ENCODE measurements at regions not wholly inside any gene's neighbourhood (a gene's known extent, or its start where the extent isn't known, plus 50 kb on each side); places are given as distances from the start of the nearest gene placed in this dataset.

DNA sequence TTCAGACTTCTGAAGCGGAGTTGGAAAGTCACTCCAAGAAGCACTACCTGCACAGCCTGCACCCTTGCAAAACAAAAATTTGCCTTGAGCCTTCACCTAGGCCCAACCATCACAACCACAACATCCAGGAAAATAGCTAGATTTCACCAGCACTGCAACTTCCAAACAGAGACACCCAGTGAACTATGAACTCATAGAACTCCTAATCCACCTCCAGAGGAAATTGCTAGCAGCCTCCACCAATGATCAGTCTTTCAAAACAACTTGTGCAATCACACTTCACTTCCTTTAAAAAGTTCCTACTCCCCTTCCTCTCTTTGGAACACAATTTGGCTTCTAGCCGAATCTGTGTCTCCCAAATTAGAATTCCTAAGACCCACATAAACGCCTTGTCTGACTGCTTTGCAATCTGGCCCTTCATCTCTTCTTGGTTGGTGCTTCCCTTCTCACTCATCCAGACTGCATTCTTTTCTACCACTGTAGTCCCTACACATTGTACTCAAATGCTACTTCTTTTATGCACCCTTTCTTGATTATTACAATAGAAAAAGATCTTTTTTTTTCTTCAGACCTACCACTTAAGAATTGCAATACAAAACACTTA, 489.2 kb upstream of the ARGLU1 start:
- no peak for DNase-seq
- Histone ChIP-seq H3K27me3 (ENCODE audit: control insufficient read depth, insufficient read depth, low read length) (no peaks in the 10 kb centered on the region), H3K4me3 (ENCODE audit: insufficient read depth, low read depth, low read length) (no peak overlapping the region), H3K36me3 (replicated peaks; ENCODE audit: control insufficient read depth, insufficient read depth, low read length) (no peaks in the 10 kb centered on the region)

- no peak for DNase-seq
Measured at GRCh38 chr13:107043021-107043956, 475.4 kb upstream of the ARGLU1 start.

GRCh38 chr13:107035778-107036177, 467.8 kb upstream of the ARGLU1 start:
- Histone ChIP-seq H3K27me3 (ENCODE audit: control insufficient read depth, insufficient read depth, low read length) (no peaks in the 10 kb centered on the region), H3K36me3 (replicated peaks; ENCODE audit: control insufficient read depth, insufficient read depth, low read length) (no peaks in the 10 kb centered on the region), H3K4me3 (ENCODE audit: insufficient read depth, low read depth, low read length) (no peak overlapping the region)
- DNase-seq = no peak

More at GRCh38 chr13:107043021-107043956, 475.4 kb upstream of the ARGLU1 start:
- Histone ChIP-seq H3K36me3 (replicated peaks; ENCODE audit: control insufficient read depth, insufficient read depth, low read length) (no peaks in the 10 kb centered on the region), H3K4me3 (ENCODE audit: insufficient read depth, low read depth, low read length) (no peak overlapping the region), H3K27me3 (ENCODE audit: control insufficient read depth, insufficient read depth, low read length) (no peaks in the 10 kb centered on the region)

DNA sequence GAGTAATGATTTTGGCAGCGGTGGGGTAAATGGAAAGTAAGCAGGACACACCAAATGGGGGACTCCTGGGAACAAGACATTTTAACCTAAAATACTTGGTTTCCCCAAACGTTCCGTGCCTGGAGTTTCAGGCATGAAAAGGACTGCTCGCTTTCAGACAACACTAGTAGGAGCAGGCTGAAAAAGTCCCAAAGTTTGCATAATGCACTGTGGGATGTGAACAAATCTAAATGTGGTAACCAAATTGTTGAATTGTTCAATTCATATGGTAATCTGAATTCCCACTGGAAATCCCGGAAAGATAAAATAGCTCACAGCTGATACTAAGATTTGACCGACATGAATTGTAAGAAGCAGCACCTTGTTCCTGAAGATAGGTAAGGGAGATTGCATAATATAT, 467.2 kb upstream of the ARGLU1 start:
- DNase-seq = no peak
- Histone ChIP-seq H3K36me3 (replicated peaks; ENCODE audit: control insufficient read depth, insufficient read depth, low read length) (no peaks in the 10 kb centered on the region), H3K27me3 (ENCODE audit: control insufficient read depth, insufficient read depth, low read length) (no peaks in the 10 kb centered on the region), H3K4me3 (ENCODE audit: insufficient read depth, low read depth, low read length) (no peak overlapping the region)

DNA sequence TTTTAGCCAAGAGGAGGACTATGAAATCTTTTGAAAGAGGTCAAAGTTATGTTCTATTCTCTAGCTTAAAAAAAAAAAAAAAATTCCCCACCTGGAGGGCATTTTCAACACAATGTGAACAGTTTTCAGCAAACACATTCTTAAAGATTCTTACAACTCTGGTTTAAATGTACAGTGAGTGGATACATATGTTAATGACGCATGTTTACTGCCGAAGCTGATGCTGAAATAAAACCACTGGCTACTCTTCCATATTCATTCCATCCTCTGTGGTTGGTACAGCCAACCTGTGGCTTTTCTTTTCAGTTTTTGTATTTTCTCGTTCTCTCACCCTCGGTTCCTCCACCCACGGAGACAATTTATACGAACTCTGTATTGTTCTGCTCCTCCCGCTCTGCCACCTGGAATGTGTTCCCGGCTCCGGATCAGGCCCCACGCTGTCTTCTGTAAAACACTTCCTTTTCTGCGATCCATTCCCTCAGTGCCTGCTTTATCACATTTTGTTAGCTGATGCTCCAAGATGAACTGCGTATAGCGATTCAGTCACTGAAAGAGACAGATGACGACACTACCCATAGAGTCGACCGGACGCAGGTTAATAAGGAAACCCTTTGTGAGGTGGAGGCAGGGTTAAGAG, 466.4 kb upstream of the ARGLU1 start:
- no peak for DNase-seq
- Histone ChIP-seq H3K4me3 (ENCODE audit: insufficient read depth, low read depth, low read length) (no peak overlapping the region), H3K36me3 (replicated peaks; ENCODE audit: control insufficient read depth, insufficient read depth, low read length) (no peaks in the 10 kb centered on the region), H3K27me3 (ENCODE audit: control insufficient read depth, insufficient read depth, low read length) (no peaks in the 10 kb centered on the region)

- H3K36me3 ChIP-seq (replicated peaks; ENCODE audit: control insufficient read depth, insufficient read depth, low read length) = no peaks in the 10 kb centered on the region
- no peaks in the 10 kb centered on the region for H3K27me3 ChIP-seq (ENCODE audit: control insufficient read depth, insufficient read depth, low read length)
- H3K4me3 ChIP-seq (ENCODE audit: insufficient read depth, low read depth, low read length) = no peak overlapping the region
- DNase-seq = no peak
Measured at GRCh38 chr13:107031716-107032115, 463.8 kb upstream of the ARGLU1 start.

GRCh38 chr13:107028751-107029150, 460.8 kb upstream of the ARGLU1 start:
- no peak for DNase-seq
- Histone ChIP-seq H3K4me3 (ENCODE audit: insufficient read depth, low read depth, low read length) (no peak overlapping the region), H3K27me3 (ENCODE audit: control insufficient read depth, insufficient read depth, low read length) (no peaks in the 10 kb centered on the region), H3K36me3 (replicated peaks; ENCODE audit: control insufficient read depth, insufficient read depth, low read length) (no peaks in the 10 kb centered on the region)

- Histone ChIP-seq H3K36me3 (replicated peaks; ENCODE audit: control insufficient read depth, insufficient read depth, low read length) (no peaks in the 10 kb centered on the region), H3K4me3 (ENCODE audit: insufficient read depth, low read depth, low read length) (no peak overlapping the region), H3K27me3 (ENCODE audit: control insufficient read depth, insufficient read depth, low read length) (no peaks in the 10 kb centered on the region)
- DNase-seq = no peak
Measured at GRCh38 chr13:107025991-107026390, 458.1 kb upstream of the ARGLU1 start.

GRCh38 chr13:107023335-107023734, 455.4 kb upstream of the ARGLU1 start:
- Histone ChIP-seq H3K27me3 (ENCODE audit: control insufficient read depth, insufficient read depth, low read length) (no peaks in the 10 kb centered on the region), H3K36me3 (replicated peaks; ENCODE audit: control insufficient read depth, insufficient read depth, low read length) (no peaks in the 10 kb centered on the region), H3K4me3 (ENCODE audit: insufficient read depth, low read depth, low read length) (no peak overlapping the region)
- no peak for DNase-seq

- Histone ChIP-seq H3K4me3 (ENCODE audit: insufficient read depth, low read depth, low read length) (no peak overlapping the region), H3K36me3 (replicated peaks; ENCODE audit: control insufficient read depth, insufficient read depth, low read length) (no peaks in the 10 kb centered on the region), H3K27me3 (ENCODE audit: control insufficient read depth, insufficient read depth, low read length) (no peaks in the 10 kb centered on the region)
- DNase-seq = no peak
Measured at GRCh38 chr13:107020393-107020792, 452.5 kb upstream of the ARGLU1 start.

DNA sequence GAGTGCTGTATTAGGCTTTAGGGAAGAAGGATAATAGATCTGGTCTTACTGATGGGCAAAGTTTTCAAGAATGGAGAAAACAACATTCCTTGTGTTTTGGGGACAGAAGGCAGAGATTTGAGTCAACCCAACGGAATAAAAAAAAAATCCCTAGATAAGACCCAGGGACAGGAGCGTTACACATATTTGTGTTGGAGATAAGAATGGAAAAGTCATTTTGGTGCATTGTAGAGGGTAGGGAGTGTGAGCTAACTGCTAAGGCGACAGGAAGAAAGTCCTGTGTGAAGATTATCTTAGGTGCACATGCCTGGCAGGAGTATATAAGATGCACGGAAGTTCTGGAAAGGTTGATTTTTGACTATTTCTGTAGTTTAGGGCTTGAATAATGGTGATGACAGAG, 450.3 kb upstream of the ARGLU1 start:
- Histone ChIP-seq H3K36me3 (replicated peaks; ENCODE audit: control insufficient read depth, insufficient read depth, low read length) (no peaks in the 10 kb centered on the region), H3K4me3 (ENCODE audit: insufficient read depth, low read depth, low read length) (no peak overlapping the region), H3K27me3 (ENCODE audit: control insufficient read depth, insufficient read depth, low read length) (no peaks in the 10 kb centered on the region)
- DNase-seq = no peak

DNA sequence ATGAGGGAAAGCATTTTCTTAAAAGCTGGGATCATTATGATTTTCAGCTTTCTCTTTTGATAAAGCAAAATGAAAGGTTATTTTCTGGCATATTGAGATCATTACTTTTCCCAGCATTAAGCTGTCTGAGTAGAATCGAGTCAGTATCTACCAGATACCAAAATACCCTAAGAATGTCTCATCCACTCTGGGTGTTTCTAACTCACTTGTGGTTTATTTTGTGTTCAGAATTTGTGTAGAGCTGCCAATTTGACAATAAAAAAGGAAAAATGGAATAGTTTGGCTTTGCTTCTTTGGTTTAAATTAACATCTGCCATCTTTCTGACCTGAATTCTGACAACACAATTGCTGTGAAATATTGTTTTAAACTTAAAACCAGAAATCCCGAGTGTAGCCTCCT, 438.7 kb upstream of the ARGLU1 start:
- no peaks in the 10 kb centered on the region for H3K27me3 ChIP-seq (ENCODE audit: control insufficient read depth, insufficient read depth, low read length)
- H3K4me3 ChIP-seq (ENCODE audit: insufficient read depth, low read depth, low read length) = no peak overlapping the region
- DNase-seq = no peak
- H3K36me3 ChIP-seq (replicated peaks; ENCODE audit: control insufficient read depth, insufficient read depth, low read length) = no peaks in the 10 kb centered on the region

- no peak overlapping the region for H3K4me3 ChIP-seq (ENCODE audit: insufficient read depth, low read depth, low read length)
- no peak for DNase-seq
- no peaks in the 10 kb centered on the region for H3K36me3 ChIP-seq (replicated peaks; ENCODE audit: control insufficient read depth, insufficient read depth, low read length)
- no peaks in the 10 kb centered on the region for H3K27me3 ChIP-seq (ENCODE audit: control insufficient read depth, insufficient read depth, low read length)
Measured at GRCh38 chr13:107005577-107005976, 437.6 kb upstream of the ARGLU1 start.

DNA sequence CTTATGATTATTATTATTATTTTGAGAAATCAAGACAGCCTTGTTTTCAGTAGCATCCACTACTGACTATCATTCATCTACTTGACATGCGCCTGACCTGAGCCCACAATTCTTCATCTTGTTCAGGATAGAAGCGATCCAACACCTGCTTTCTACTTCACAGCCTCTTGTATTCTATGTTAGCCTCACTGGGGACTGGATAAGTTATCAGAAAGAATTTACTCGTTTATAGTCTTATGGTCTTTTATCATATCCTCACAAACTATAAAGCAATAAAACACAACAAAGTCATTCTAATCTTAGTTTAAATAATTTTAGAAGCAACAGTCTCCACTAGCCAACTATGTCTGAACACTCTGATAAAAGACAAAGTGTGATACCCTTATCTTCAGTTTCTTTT, 436.0 kb upstream of the ARGLU1 start:
- Histone ChIP-seq H3K27me3 (ENCODE audit: control insufficient read depth, insufficient read depth, low read length) (no peaks in the 10 kb centered on the region), H3K36me3 (replicated peaks; ENCODE audit: control insufficient read depth, insufficient read depth, low read length) (no peaks in the 10 kb centered on the region), H3K4me3 (ENCODE audit: insufficient read depth, low read depth, low read length) (no peak overlapping the region)
- DNase-seq = no peak

DNA sequence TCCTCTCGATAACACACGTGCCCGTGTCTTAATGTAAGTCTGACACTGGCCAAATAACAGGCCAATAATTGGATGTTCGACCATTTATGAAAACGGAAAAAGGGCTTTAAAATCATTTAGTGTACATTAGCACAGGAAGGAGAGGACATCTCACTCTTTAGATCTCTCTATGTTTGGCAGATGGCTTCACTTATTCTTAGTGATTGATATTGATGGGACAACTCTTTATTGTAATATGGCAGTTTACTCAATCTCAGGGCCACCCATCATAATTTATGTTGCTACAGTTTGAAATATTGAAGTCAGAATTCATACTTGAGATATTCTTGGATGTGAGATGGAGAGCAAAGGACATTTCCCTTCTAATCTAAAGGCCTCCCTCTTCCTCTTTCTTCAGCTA, 430.7 kb upstream of the ARGLU1 start:
- Histone ChIP-seq H3K36me3 (replicated peaks; ENCODE audit: control insufficient read depth, insufficient read depth, low read length) (no peaks in the 10 kb centered on the region), H3K4me3 (ENCODE audit: insufficient read depth, low read depth, low read length) (no peak overlapping the region), H3K27me3 (ENCODE audit: control insufficient read depth, insufficient read depth, low read length) (no peaks in the 10 kb centered on the region)
- DNase-seq = no peak

Data from H7 (cell line).